HuH-7.5 (cell line): ENCODE measurements at regions not wholly inside any gene's neighbourhood (a gene's known extent, or its start where the extent isn't known, plus 50 kb on each side); places are given as distances from the start of the nearest gene placed in this dataset.

ENCODE experiments used
- DNase-seq: peaks from one replicate; pipeline ENCODE4 v3.0.0; 2011; ENCODE audit warnings: low spot score

DNA sequence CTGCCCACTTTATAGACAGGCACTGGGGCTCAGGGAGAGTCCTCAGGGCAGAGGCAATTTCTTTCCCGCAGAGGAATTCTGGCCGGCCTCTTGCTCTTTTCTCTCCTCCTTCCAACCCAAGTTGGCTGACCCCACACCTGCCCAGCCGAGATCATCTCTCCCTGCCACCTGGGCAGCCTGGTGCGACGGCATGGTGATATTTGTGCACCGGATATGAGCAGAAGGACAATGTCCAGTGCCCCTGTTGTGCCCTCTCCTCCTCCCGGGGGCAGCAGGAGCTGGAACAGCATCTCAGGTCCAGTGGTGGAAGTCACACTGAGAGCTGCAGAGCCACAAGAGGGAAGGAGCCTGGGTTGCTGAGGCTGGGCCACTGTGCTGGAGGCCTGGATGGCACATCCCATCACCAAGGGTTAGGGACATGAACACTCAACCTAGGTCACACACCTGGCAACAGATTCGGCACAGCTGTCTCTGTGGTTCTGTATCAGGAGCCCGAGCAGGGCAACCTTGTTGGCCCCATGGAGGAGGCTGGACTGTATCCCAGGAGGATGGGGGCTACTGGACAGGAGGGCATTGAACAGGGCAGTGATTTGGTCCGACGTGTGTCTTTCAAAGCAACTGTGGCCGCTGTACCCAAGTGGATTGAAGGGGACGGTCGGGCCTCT is 57.7 kb upstream of the DIO3 start:
- DNase-seq: no peak

DNA sequence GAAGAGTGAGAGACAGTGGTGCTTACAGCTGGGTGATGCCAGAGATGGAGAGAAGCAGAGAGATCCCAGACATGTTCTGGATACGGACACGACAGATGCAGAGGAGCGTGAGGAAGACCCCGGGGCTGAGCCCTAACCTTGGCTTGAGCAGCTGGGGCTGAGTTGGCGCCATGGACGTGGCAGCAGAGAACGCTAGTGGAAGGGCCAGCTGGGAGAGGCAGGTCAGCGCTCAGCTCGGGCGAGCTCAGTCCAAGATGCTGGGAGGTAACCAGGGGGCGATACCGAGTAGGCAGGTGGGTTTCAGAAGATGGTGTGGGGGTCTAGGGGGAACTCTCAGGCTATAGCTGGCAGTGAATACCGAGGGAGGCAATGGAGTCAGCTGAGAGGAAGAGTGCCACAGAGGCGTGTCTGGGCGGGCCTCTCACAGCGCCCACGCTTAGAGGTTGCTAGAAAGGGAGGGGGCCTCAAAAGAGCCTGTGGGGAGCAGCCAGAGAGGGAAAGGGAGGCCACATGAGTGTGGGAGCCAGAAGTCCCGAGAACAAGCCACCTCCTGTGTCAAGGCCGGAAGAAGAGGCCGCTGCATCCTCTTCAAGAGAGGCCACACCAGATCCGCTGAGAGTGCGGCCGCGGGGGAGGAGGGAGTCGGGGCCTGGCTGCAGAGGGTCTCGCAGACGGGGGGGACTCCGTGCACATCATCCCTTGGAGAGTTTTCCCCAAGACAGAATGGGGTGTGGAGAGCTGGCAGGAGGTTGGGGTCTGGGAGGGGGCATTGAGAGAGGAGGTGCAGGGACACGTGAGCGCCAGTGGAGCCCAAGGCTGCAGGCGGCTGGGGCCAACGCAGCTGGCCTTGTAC is 57.0 kb upstream of the DIO3 start:
- no peak for DNase-seq

GRCh38 chr14:101505236-101505970 is 55.9 kb upstream of the DIO3 start:
- no peak for DNase-seq

DNA sequence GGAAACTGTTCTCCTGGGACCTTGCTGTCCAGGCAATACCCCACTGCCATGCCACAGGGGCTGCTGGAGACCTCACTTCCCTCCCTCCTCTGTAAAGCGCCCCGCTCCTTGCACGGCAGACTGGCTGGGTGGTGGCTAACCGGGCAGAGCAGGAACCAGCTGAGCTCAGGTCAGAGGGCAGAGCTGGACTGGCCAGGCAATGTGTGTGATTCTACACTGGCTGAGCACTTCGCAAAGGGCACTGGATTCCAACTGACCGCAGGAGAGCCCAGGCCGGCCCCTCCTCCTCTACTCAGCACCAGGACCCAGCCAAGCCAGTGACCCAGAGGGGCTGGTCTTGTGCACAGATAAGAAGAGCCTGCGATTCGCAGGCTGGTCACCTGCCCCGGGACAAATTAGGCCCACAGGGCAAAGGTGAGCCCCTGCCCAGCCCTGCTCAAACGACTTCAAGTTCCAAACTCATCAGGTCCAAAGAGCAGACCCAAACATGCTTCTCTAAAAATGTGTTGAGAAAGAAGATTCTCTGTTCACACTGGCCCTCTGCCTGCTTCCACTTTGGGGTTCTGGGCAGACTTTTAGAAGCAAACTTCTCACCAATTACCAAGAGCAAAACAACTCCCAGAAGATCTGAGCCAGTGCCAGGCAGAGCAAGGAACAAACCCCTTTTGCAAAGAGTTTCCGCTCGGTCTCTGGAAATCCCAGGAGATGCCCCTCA is 54.9 kb upstream of the DIO3 start:
- no peak for DNase-seq

DNA sequence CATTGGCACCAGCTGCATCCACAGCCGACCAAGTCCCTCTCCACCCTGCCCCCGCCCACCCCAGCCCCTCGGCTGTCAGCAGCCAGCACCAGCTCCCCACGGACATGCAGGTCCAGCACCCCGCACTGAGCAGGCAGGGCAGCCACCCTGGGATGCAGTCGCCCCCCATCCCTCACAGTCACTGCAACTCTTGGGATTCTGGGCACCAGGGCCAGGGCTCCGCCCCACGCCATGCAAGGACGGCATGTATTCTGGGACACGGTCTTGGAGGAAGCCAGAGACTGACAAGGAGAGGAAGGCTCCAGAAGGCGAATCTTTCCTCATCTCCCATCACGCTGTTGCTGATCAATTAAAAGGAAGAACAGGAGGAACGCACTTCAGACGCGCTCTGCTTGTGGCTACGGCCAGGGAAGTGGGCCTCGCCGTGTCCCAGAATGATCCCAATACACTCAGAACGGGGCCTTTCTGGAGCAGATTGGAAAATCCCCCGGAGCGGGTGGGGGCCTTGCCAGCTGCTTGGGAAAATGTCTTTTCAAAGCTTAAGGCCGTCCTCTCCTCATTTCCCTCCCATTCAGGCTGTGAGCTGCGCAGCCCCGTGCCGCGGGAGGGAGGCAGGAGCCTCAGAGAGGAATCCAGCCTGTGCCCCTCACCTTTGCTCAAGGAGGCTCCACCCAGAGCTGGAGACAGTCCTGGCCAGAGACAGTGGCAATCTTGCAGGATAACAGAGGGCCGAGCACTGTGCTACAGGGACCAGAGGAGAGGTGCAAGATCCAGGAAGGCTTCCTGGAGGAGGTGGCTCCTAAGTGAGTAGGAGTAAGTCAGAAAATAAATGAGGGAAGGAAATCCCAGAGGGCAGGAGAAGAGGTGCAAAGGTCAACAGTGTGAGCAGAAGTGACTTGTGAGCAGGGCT is 54.1 kb upstream of the DIO3 start:
- no peak for DNase-seq

GRCh38 chr14:101507836-101508150 is 53.5 kb upstream of the DIO3 start:
- no peak for DNase-seq

GRCh38 chr14:101508196-101508947 is 52.9 kb upstream of the DIO3 start:
- DNase-seq: no peak

- DNase-seq: no peak
These were observed 52.2 kb upstream of the DIO3 start for GRCh38 chr14:101508948-101509729.

GRCh38 chr14:101509730-101510371 is 51.4 kb upstream of the DIO3 start:
- DNase-seq: no peak

- DNase-seq: no peak
These were observed 50.1 kb upstream of the DIO3 start for GRCh38 chr14:101511199-101511598.
